PC-9 (cell line): ENCODE measurements at regions not wholly inside any gene's neighbourhood (a gene's known extent, or its start where the extent isn't known, plus 50 kb on each side); places are given as distances from the start of the nearest gene placed in this dataset.

Source experiments
- BruUV-seq: library from RNA; stranded (reverse); fragments of 400-500 nt; replicated peaks from 2 replicates; lab custom pipeline; 2021; lab: Mats Ljungman, UMichigan
- CTCF ChIA-PET: fragments of 300-600 bp; sonication (Branson Sonifier 250); formaldehyde crosslinking; loops from one replicate; lab custom pipeline; 2022; ENCODE audit warnings: antibody characterized with exemption; lab: Charles Lee
- POLR2A ChIA-PET: fragments of 300-600 bp; sonication (Branson Sonifier 250); formaldehyde crosslinking; loops from one replicate; lab custom pipeline; 2022; ENCODE audit warnings: antibody characterized with exemption; ENCODE audit not compliant: unreplicated experiment; lab: Charles Lee
- DNase-seq, 2 experiments: peaks; one replicate each; pipeline versions ENCODE4 v3.0.0 to v3.0.0-alpha.2; 2015 to 2022; ENCODE audit warnings: mixed read lengths in 1 of 2
- H2AFZ ChIP-seq: fragments of 200-600 bp; sonication (generic); 2 replicates; pipeline ENCODE4 v1.8.1; 2017; ENCODE audit warnings: antibody characterized with exemption
- H3F3A ChIP-seq: fragments of 200-600 bp; sonication (generic); 2 replicates; pipeline ENCODE4 v1.8.1; 2017; ENCODE audit warnings: antibody characterized with exemption, mild to moderate bottlenecking, low read depth; ENCODE audit not compliant: insufficient read depth
- H3K27ac ChIP-seq: fragments of 200-600 bp; sonication (generic); 2 replicates; pipeline ENCODE4 v1.6.1; 2016; ENCODE audit warnings: mixed run types
- H3K27me3 ChIP-seq: fragments of 200-600 bp; sonication (generic); 2 replicates; pipeline ENCODE4 v1.6.1; 2016; ENCODE audit warnings: low read depth, mixed run types; ENCODE audit not compliant: insufficient read depth
- H3K36me3 ChIP-seq: fragments of 200-600 bp; sonication (generic); 2 replicates; pipeline ENCODE4 v1.6.1; 2016; ENCODE audit warnings: low read depth, mixed run types
- H3K4me1 ChIP-seq: fragments of 200-600 bp; sonication (generic); replicated peaks from 2 replicates; pipeline ENCODE4 v1.6.1; 2016; ENCODE audit warnings: mixed run types; ENCODE audit not compliant: insufficient read depth
- H3K4me2 ChIP-seq: fragments of 200-600 bp; sonication (generic); 2 replicates; pipeline ENCODE4 v1.6.1; 2017; ENCODE audit warnings: mixed run types
- H3K4me3 ChIP-seq: fragments of 200-600 bp; sonication (generic); 2 replicates; pipeline ENCODE4 v1.6.1; 2016; ENCODE audit warnings: mixed run types
- H3K79me2 ChIP-seq: fragments of 200-600 bp; sonication (generic); 2 replicates; pipeline ENCODE4 v1.6.1; 2017; ENCODE audit warnings: low read depth, mixed run types
- H3K9me2 ChIP-seq: fragments of 200-600 bp; sonication (generic); 2 replicates; pipeline ENCODE4 v1.8.1; 2017; ENCODE audit warnings: mild to moderate bottlenecking; ENCODE audit not compliant: insufficient read depth
- H3K9me3 ChIP-seq: fragments of 200-600 bp; sonication (generic); 2 replicates; pipeline ENCODE4 v1.8.1; 2016; ENCODE audit warnings: low read depth; ENCODE audit not compliant: insufficient read depth
- H4K20me1 ChIP-seq: fragments of 200-600 bp; sonication (generic); 2 replicates; pipeline ENCODE4 v1.8.1; 2017; ENCODE audit not compliant: insufficient read depth
- CTCF ChIP-seq: fragments of 200-600 bp; sonication (generic); conservative IDR thresholded peaks from 2 replicates; pipeline ENCODE4 v1.6.1; 2017; ENCODE audit warnings: mixed run types, antibody characterized with exemption, mild to moderate bottlenecking, moderate library complexity
- EZH2 ChIP-seq: fragments of 200-600 bp; sonication (generic); IDR thresholded peaks from 2 replicates; pipeline ENCODE4 v1.8.0; 2017; ENCODE audit warnings: antibody characterized with exemption, low read depth
- intact Hi-C: fragments of 100-400 bp; cut with micrococcal nuclease; formaldehyde crosslinking; loops from one replicate; pipeline ENCODE4 v1.10.0; 2022; ENCODE audit not compliant: unreplicated experiment

DNA sequence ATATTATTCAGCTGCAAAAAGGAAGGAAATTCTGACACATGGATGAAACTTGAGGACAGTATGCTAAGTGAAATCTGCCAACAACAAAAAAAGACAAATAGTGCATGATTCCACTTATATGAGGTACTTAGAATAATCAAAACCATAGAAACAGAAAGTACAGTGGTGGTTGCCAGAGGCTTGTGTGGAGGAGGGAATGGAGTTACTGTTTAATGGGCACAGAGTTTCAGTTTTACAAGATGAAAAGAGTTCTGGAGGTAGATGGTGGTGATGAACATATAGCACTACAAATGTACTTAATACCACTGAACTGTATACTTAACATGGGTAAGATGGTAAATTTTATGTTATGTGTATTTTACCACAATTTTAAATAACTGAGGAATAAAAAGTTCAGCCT, 212.0 kb upstream of the KLF3 start:
- Histone ChIP-seq H3K4me1 (no peaks in the 10 kb centered on the region), H3K27ac (no peak overlapping the region), H3K9me3 (peaks cover 3% of the 10 kb centered on the region; the same call in 1 of the 2 replicates), H3K4me3 (no peak overlapping the region), H3K27me3 (no peaks in the 10 kb centered on the region), H3K36me3 (no peaks in the 10 kb centered on the region), H2AFZ (no peak overlapping the region), H3K4me2 (no peak overlapping the region), H3F3A (no peaks in the 10 kb centered on the region), H4K20me1 (no peaks in the 10 kb centered on the region), H3K9me2 (no peaks in the 10 kb centered on the region), H3K79me2 (no peaks in the 10 kb centered on the region)
- POLR2A ChIA-PET = no interaction called here
- intact Hi-C loops = no loop called here
- CTCF ChIA-PET = interaction anchor here (0.9 kb wide), 1 partner anchor 41 kb away, joined by 3 read pairs; no protein-coding TSS in a partner anchor
- DNase-seq = no peak
- TF ChIP-seq EZH2 (no peak), CTCF (no peak)
- BruUV-seq = no TSS peak

- no peaks in the 10 kb centered on the region for H3K79me2 ChIP-seq
- H3K4me1 ChIP-seq = no peaks in the 10 kb centered on the region
- no peak overlapping the region for H3K4me2 ChIP-seq
- no peaks in the 10 kb centered on the region for H3F3A ChIP-seq
- H2AFZ ChIP-seq = no peak overlapping the region
- BruUV-seq = no TSS peak
- TF ChIP-seq CTCF = no peak
- no peak for TF ChIP-seq EZH2
- intact Hi-C loops = no loop called here
- ChIA-PET CTCF (interaction anchor here (0.9 kb wide), 1 partner anchor 42 kb away, joined by 3 read pairs; no protein-coding TSS in a partner anchor), POLR2A (no interaction called here)
- no peaks in the 10 kb centered on the region for H3K36me3 ChIP-seq
- no peak overlapping the region for H3K4me3 ChIP-seq
- DNase-seq = no peak
- no peaks in the 10 kb centered on the region for H4K20me1 ChIP-seq
- no peak overlapping the region for H3K27ac ChIP-seq
- peaks cover 3% of the 10 kb centered on the region; the same call in 1 of the 2 replicates for H3K9me3 ChIP-seq
- H3K9me2 ChIP-seq = no peaks in the 10 kb centered on the region
- H3K27me3 ChIP-seq = no peaks in the 10 kb centered on the region
Observed at GRCh38 chr4:38452542-38452941, 211.5 kb upstream of the KLF3 start.

DNA sequence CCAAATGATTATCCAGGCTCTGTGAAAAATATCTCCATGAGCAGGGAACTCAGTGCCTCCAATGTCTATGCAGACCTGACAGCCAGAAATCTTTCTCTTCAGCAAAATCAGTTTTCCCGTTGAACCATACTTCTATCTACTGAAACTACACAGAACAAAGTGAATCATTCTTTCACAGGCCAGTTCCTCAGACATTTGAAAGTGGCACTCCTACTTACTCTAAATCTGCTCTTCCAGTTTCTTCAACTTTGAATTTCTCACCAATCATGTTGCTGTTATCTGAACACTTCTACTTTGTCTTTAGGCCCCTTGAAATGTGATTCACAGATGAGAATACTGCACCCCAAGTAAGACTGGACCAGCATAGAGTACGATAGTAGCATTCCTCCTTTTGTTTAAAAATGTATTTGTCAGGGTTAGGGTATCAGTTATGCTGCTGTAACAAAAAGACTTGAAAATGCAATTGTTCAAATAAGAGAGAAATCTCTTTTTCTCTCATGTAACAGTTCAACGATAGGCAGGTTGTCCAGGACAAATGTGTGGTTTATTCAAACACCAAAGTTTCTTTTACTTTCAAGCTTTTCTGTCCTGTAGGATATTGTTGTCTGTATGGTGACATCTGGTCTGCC, 210.6 kb upstream of the KLF3 start:
- Histone ChIP-seq H3K79me2 (no peaks in the 10 kb centered on the region), H3K4me3 (no peak overlapping the region), H3K27me3 (no peaks in the 10 kb centered on the region), H4K20me1 (no peaks in the 10 kb centered on the region), H3K9me2 (no peaks in the 10 kb centered on the region), H3K9me3 (no peaks in the 10 kb centered on the region; the same call in 1 of the 2 replicates), H3K36me3 (no peaks in the 10 kb centered on the region), H3K4me2 (no peak overlapping the region), H3F3A (no peaks in the 10 kb centered on the region), H3K4me1 (no peaks in the 10 kb centered on the region), H3K27ac (no peak overlapping the region), H2AFZ (no peak overlapping the region)
- DNase-seq = no peak
- intact Hi-C loops = no loop called here
- no TSS peak for BruUV-seq
- ChIA-PET CTCF (no interaction called here), POLR2A (no interaction called here)
- TF ChIP-seq EZH2 (no peak), CTCF (no peak)
